ENCODE measurements at regions not wholly inside any gene's neighbourhood (a gene's known extent, or its start where the extent isn't known, plus 50 kb on each side); places are given as distances from the start of the nearest gene placed in this dataset.

DNA sequence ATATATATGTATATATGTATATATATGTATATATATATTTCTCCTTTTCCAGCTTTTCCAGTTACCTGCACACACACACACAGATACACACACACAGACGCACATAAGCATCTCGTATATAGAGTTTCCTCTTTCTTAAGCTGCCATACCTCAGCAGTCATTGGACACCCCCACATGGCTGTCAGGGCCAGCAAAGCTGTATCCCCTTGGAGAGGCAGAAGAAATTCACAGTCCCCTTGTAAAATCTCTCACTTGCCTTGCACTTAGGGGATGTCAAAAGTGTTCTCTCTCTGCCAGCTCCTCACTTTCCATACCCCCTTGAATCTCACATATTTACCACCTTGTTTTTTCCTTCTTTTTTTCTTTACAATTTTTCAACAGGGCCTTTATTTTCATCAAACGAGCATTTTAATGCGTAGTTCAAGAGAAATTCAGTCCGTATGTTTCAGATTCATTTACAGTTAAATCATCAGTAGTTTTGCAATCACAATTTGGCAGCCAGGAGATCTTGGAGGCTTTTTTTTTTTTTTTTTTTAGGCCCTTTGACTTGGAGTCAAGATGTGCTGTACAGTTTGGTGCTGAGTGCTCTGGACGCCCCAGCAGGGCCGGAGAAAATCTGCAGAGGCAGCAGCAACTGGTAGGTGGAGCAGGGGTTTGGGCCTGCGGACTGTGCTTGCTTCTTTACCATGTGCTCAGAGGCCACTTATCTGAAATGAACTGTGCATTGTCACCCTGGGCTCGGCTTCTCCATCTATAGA lies 244.9 kb upstream of the KLF4 start:
- in situ Hi-C loops (cut with HindIII; ENCODE audit: low sequenced_read_pairs) = no loop called here

DNA sequence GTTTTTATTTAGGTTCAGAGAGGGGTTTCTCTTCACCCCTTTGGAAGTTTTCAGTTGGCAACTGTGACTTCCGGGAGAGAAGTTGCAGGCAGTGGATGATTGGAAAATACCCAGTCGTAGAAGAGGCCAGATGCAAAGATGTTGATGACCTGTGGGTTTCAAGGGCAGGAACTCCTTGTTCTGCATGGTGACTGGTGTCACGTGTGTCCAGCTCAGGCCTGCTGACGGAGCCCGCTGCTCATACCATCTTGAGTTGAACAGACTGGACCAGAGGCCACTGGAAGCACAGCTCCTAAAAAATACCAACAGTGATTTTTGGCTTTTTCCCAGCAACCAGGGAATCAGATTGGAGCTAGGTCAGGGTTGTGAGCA lies 243.9 kb upstream of the KLF4 start:
- in situ Hi-C loops (cut with HindIII; ENCODE audit: low sequenced_read_pairs) = no loop called here

DNA sequence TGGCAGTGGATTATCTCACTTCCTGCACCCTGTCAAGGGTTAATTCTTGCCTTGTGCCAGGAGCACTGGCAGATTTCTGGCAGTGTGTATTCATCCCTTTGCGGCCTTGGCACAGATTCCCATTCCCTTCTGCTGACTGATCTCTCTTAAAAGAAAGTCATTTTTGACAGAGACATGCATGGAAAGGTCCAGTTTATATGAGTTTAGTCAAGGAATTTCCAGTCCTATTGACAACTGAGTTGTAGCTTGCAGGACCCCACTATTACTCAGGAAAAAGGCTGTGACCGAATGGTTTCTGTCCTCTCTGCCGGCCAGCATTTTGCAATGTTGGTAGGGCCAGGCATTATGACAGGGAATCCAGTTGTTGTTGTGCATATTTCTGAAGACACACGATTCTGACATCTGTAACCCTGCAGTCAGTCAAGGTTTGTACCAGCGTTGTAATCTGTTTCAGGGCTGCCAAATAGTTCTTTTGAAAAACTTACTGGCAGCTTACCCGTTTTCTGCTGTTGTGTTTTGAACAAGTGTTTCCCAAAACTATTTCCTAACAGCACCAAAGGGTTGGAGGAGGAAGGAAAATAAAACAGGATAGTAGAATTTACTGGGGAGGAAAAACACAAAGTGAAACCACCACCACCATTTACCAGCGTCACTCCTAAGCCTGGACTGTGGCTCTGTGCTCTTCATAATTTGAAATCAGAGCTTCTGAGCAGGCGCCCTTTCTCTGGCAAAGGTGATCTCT lies 243.4 kb upstream of the KLF4 start:
- in situ Hi-C loops (cut with HindIII; ENCODE audit: low sequenced_read_pairs) = no loop called here

DNA sequence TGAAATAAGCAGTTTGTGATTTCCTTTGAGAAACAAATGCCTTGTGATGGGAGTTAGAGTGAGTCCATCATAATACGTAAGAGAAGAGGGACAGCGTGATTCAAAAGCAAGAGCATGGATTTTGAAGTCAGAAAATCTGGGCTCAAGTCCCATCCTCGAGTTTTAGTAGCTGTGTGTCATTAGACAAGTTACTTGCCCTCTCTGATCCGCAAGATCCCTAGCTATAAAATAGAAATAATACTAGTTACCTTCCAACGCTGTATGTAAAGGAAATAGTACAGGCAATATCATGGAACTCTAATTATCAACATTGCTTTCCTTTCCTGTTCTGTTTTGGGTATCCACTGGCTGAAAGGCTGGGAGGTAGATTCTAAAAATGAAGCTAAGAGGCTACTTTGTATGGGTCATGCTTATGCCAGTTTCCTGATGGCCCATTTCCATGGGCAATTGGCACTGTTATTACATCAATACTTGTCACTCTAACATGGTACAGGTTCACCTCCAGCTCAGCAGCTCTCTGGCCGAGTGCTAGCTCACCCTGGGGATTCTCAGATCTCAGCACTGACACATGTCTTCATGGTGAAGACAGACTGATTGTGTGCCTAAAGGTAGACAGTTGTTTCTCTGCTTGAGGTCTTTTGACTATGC lies 241.7 kb upstream of the KLF4 start:
- in situ Hi-C loops (cut with HindIII; ENCODE audit: low sequenced_read_pairs) = no loop called here

DNA sequence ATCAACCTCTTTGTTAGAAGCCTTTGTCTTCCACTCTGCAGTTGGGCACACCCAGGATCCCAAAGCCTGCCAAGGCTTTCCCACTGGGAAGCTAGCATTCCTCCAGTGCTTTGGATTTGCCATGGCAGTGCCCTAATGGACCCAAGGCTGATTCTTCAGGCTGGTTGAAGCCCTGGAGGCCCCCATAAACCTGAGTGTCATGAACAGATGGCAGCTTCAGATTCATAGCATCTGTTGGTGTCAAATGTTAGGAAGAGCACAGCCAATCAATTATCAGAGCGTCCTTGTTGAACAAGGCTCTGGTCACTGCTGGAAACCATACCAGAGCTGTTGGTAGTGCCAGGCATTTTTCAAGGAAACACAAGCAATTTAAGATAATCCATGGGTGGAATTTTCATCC lies 241.1 kb upstream of the KLF4 start:
- in situ Hi-C loops (cut with HindIII; ENCODE audit: low sequenced_read_pairs) = no loop called here

DNA sequence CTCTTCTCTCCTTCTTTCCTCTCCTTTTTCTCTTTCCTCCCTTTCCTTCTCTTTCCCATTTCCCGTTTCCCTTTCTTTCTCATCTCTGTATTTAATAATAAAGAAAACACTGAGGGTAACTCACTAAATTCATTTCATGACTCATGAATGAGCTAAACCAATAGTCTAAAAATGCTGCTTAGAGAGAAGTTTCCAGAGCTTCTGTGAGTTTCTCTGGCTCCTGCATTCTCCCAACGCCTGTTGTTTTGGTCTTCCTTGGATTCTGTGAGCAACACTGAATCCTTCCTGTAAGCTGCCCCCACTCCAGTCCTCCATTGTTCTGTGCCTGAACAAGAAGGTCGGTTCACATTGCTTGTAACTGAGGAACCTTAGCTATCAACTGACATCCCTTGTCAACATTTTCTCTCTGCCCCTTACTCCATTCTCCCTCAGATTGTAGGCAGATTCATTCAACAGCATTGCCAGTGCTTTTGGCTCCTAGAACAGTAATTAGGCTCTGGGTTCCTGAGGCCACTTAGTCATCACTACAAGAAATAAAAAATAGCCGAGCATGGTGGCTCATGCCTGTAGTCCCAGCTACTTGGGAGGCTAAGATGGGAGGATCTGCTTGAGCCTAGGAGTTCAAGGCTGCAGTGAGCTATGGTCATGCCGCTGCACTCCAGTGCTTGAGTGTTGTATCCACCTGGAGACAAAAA lies 237.7 kb upstream of the KLF4 start:
- in situ Hi-C loops (cut with HindIII; ENCODE audit: low sequenced_read_pairs) = no loop called here

DNA sequence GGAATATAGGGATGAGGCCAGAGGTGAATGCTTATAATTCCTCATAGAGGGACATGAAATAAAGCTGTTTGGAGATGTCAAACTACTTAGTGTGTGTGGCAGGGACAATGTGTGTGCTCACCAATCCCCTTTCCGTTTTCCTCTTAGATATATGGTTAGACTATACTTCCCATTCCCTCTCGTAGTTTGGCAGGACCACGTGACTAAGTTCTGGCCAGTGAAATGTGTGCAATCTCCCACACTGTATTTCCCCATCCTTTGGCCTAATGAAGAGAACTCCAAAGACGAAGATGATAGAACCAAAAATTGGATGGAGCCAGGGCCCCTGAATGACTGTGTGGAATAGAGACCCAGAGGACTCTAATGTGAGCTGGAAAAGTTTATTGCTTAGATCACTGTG lies 233.4 kb upstream of the KLF4 start:
- in situ Hi-C loops (cut with HindIII; ENCODE audit: low sequenced_read_pairs) = no loop called here

DNA sequence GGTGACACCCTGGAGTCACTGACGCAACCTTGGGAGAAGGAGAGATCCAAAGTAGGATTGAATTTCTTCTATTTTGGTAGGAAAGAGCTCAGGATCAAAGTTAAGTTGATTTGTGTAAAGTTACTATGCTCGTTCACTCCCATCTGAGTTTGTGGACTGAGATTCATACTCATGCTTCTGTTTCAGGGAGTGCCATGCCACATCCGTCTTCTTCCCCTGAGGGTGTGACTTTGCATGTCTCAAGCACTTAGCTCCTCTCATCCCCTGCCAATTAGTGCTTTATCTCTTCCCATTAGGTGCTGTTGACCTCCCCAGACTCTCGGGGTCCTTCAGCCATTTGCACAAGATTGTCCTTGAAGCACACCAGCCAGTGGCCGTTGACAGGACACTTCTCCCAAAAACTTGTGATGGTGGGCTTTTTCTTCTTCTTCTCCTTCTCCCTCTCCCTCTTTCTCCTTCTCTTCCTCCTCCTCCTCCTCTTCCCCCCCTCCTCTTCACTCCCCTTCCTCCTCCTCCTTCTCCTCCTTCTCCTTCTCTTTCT lies 232.2 kb upstream of the KLF4 start:
- in situ Hi-C loops (cut with HindIII; ENCODE audit: low sequenced_read_pairs) = no loop called here

DNA sequence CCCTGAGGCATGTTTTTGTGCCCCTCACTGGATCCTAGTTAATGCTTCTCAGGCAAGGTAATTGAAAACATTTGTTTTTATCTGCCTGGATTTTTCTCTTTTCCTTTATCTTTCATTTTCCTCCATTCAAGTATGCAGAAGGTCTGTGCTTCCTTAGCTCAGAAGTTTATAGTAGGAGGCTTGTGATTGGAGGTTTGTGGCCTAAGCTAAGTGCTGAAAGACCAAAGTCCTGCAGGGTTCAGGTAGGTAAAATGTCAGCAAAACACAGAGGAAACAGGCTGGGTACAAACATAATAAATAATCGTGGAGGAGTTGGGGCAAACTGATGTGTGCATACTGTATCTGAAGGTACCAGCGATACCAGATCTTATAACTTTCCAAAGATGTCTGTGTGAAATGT lies 230.9 kb upstream of the KLF4 start:
- in situ Hi-C loops (cut with HindIII; ENCODE audit: low sequenced_read_pairs) = no loop called here

DNA sequence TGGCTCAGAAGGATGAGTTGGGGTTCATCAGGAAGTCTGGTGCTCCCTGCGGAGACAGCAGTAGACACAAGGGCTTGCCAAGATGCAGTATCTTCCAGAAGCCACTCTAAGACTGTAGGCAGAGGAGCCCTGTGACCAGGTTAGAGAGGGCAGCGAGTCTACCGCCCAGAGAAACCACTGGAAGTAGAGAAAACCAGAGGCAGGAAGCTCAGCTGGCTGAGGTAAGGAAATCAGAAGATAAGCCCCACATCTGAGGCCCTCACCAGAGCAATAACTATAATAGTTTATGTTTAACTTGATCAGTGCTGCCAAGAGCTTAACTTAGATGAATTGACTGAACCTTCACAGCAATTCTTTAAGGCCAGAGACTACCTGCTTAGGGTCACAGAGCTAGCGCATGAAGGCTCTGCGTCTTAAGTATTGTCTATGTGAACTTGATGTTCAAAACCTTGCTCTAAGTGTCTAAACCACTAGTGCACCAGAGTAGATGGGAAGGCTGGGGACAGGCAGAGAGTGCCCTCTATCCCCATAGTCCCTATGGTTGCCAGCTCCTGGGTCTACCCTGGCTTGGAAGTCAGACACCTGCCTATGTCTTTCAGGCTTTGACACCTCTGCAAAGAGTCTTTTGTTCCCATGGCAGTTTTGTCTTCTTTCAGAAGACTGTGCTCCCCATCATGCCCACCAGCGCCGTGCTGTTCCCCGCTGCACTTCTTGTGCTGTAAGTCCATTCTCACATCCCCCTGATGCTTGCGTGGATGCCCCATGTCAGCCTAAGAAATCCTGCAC lies 228.2 kb upstream of the KLF4 start:
- in situ Hi-C loops (cut with HindIII; ENCODE audit: low sequenced_read_pairs) = no loop called here

DNA sequence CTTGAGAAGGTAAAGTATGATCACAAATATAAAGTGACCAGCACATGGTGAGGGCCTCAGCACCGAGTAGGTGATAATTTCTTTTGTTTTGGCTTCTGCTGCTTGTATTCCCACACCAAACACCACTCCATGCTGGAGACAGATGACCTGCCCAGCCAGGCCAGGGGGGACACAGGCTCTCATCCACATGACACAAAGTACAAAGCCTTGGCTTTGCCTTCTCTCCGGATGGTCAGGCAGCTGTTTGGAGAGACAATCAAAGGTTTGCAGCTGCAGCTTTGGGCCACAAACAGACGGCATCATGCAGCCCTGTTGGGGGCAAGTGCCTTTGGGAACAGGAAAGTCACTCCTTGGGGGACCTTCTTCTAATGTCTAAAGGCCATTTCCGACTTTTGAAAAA lies 226.2 kb upstream of the KLF4 start:
- in situ Hi-C loops (cut with HindIII; ENCODE audit: low sequenced_read_pairs) = no loop called here

DNA sequence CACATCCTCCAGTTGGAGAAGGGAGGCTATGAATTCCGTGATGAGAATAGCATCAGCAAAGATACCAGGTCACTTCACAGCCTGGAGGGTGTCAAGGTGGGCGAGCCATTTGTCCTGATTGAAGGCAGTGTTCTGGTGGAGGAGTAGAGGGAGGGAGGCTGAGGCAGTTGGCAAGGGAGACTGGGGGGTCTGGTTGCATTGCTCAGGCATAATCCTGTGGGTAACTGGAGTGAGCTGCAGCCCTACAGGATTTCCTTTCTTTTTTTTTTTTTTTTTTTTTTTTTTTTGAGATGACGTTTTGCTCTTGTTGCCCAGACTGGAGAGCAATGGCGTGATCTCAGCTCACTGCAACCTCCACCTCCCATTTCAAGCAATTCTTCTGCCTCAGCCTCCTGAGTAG lies 223.9 kb upstream of the KLF4 start:
- in situ Hi-C loops (cut with HindIII; ENCODE audit: low sequenced_read_pairs) = no loop called here

DNA sequence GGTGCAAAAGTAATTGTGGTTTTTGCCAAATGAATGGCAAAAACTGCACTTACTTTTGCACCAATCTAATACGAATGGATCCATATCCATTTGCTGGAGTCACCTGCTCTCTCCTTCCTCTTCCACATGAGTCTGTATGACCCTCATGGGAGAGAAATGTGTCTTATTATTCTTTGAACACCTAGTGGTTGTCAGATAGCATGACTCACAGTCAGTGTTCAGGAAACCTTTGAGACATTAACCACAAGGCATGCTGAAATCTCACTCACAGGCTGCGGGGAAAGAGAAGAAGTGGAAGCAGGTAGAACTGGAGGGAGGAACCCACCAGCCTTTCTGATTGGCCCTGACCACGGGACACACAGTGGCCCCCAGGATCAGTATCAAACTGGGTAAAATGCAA lies 222.8 kb upstream of the KLF4 start:
- in situ Hi-C loops (cut with HindIII; ENCODE audit: low sequenced_read_pairs) = no loop called here

DNA sequence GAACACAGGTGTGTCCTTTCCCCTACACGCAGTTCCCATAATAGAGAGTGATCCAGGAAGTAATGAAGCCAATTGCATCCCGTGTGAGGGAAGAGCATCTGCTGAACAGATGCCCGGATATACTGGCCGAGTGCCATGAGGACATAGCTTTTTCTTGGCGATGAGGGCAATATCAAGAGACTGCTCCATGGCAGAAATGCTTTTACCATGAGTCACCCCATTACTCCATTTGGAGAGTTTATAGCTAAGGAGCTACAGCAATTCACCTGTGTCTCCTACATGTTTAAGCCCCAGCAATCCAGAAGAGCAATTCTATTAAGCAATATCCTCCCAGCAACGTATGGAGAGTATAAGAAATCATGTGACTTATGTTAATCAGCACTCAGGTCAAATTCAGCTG lies 222.0 kb upstream of the KLF4 start:
- in situ Hi-C loops (cut with HindIII; ENCODE audit: low sequenced_read_pairs) = no loop called here

DNA sequence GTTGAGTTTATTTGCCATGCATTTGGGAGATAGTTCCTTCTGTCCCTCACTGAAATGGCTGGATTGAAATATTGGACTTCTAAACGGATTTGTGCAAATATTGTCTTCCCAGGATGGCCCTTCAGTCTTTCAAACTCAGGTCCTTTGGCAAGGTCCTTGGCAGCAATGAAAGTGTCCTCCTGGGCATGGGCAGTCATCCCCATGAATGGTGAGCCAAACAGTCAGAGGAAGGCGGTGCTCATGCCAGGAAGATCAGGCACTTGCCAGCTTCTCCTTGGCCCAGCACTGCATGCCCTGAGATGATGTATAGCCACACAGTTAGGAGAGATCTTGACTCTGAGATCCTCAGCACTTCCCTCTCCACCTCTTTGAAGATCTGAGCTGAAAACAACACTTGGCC lies 221.4 kb upstream of the KLF4 start:
- in situ Hi-C loops (cut with HindIII; ENCODE audit: low sequenced_read_pairs) = no loop called here

DNA sequence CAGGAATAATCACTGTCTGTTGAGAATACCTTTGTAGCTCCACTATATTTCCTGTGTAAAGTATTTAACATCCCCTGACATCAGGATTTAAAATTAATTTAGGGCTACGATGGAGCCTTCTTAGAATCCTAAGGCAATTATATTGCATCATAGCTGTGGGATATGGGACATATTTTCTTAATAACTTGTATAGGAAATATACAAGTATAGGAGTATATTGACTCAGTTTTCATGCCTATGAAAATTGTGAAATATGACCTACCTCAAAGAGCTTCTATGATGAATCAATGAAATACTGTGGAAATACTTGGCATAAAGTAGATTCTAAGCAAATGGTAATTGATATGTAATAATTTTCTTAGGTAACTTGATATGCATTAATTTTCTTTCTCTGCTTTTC lies 221.0 kb upstream of the KLF4 start:
- in situ Hi-C loops (cut with HindIII; ENCODE audit: low sequenced_read_pairs) = no loop called here

DNA sequence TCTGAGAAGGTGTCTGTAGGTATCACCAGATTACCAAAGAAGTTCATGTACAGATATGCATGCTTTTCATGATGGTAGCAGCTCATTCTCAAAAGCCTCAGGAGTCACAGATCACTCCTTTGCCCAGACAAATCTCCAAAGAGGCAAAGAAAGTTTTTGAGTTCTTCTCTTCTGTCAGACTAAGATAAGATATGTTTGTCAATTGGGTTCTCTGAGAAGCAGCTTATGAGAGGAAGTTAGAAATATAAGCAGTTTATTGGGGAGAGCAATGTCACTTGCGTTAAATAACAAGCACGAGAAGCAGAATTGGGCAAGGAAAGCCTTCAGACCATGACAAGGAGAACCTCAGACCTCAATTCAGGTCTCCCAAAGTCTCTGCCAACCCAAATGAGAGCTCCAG lies 219.2 kb upstream of the KLF4 start:
- in situ Hi-C loops (cut with HindIII; ENCODE audit: low sequenced_read_pairs) = no loop called here

DNA sequence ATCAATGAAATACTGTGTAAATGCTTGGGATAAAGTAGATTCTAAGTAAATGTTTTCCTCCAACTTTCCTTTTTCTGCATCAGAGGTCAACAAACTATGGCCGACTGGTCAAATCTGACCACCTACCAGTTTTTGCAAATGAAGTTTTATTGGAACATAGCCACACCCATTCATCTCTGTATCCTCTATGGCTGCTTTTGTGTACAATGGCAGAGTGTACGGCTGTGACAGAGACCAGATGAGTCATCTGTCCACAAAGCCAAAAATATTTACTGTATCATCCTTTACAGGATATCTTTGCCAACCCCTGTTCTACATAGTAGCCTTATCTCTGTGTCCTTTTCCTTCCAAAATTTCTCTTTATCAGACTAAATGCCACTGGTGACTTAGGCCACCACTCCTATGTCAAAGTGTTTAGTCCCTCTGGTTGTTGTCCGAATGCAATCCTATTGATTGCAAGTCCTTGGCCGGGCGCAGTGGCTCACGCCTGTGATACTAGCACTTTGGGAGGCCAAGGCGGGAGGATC lies 218.4 kb upstream of the KLF4 start:
- in situ Hi-C loops (cut with HindIII; ENCODE audit: low sequenced_read_pairs) = no loop called here

DNA sequence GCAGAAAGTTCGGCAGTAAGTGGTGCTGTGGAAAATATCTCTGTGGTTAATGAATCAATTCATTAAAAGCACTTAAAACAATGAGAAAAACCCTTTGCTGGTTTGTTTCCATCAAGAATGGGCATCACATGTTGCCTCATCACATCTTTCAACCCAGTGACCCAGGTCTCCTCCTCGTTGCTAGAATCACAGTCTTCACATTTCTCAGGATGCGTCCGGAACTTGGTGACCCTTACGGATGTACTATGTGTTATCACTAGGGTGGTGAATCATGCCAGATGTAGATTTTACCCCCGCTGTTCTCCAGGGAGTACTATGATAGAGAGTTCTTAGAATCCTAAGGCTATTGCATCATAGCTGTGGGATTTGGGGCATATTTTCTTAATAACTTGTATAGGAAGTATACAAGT lies 217.9 kb upstream of the KLF4 start:
- in situ Hi-C loops (cut with HindIII; ENCODE audit: low sequenced_read_pairs) = no loop called here

DNA sequence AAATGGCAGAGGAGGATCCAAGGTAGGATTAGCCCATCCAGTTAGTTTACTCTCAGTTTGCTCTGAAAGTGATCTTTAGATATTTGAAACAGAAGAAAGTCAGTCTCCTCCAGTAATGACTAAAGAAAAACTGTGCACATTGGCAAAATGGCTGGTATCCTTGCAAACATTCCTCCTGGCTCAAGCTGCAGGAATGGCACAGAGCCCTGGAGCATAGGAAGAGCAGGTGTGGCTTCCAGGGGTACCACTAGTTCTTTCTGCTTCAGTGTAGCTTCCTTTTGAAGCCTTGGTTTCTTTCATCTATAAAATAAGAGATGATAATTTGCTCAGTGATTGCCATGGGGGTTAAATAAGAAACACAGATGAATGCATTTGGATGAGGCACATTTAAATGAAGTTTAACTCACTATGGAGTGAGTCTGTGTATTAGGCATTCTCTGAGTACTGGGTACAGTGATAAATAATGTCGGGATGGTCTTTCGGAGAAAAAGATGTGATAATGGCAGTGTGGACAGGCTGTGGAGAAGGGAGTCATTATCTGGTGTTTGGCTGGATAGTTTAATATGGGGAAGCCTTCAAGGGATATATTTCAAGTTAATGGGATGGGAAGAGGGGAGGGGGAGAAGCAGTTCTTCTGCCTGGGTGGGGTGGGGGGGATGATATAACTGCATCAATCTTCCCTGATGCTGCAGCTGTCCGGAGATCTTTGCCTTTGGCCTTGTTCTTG lies 217.3 kb upstream of the KLF4 start:
- in situ Hi-C loops (cut with HindIII; ENCODE audit: low sequenced_read_pairs) = no loop called here
